ENCODE measurements at regions not wholly inside any gene's neighbourhood (a gene's known extent, or its start where the extent isn't known, plus 50 kb on each side); places are given as distances from the start of the nearest gene placed in this dataset.

DNA sequence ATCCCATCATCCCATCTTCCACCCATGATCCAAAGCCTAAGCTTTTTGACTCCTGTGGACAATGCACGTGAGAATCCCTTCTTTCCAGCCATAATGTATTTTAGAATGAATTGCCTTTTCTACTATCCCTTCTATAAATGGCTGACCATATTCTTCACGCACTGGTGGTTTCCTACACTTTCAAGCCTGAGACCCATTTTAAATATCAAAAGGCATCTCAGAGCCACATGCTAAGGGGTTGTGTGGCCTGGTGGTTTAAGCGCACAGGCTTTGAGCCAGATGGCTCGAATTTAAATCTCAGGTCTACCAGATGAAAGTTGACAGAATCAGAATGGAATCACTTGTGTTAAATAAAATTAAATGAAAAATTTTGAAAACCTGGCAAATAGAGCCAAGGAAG lies 54.5 kb downstream of the C11orf91 start (continued):
- TF ChIP-seq, protein P1, sequence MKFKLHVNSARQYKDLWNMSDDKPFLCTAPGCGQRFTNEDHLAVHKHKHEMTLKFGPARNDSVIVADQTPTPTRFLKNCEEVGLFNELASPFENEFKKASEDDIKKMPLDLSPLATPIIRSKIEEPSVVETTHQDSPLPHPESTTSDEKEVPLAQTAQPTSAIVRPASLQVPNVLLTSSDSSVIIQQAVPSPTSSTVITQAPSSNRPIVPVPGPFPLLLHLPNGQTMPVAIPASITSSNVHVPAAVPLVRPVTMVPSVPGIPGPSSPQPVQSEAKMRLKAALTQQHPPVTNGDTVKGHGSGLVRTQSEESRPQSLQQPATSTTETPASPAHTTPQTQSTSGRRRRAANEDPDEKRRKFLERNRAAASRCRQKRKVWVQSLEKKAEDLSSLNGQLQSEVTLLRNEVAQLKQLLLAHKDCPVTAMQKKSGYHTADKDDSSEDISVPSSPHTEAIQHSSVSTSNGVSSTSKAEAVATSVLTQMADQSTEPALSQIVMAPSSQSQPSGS (CRISPR knock-in tag; IDR thresholded peaks at IDR 0.05), result no peak
- no peak for TF ChIP-seq TBP (optimal IDR thresholded peaks at IDR 0.05; ENCODE audit: low read depth, low read length)
- TF ChIP-seq, protein P2, sequence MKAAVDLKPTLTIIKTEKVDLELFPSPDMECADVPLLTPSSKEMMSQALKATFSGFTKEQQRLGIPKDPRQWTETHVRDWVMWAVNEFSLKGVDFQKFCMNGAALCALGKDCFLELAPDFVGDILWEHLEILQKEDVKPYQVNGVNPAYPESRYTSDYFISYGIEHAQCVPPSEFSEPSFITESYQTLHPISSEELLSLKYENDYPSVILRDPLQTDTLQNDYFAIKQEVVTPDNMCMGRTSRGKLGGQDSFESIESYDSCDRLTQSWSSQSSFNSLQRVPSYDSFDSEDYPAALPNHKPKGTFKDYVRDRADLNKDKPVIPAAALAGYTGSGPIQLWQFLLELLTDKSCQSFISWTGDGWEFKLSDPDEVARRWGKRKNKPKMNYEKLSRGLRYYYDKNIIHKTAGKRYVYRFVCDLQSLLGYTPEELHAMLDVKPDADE (conservative IDR thresholded peaks at IDR 0.05; ENCODE audit: control insufficient read depth, low read depth, low read length), result no peak

DNA sequence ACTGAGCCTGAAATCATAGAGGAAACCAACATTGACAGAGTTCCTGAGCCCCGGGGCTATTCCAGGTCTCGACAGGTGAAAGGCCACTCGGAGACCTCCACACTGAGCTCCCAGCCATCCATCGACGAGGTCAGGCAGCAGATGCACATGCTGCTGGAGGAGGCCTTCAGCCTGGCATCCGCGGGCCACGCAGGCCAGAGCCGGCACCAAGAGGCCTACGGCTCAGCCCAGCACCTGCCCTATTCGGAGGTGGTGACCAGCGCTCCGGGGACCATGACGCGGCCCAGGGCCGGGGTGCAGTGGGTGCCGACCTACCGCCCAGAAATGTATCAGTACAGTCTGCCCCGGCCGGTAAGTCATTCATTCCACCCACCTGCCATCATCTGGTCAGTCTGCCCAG lies 54.9 kb downstream of the C11orf91 start:
- no peak for ATAC-seq
- CTCF ChIA-PET (ENCODE audit: low intra/inter-chr PET ratio), result no interaction called here
- H4K20me1 ChIP-seq (replicated peaks; ENCODE audit: control insufficient read depth, insufficient read depth, low read length), result no peaks in the 10 kb centered on the region
- no peak for FAIRE-seq
- 2% methylated on average over 16 of the region's 20 CpGs for WGBS (ENCODE audit: insufficient coverage, low coverage, missing lambda C conversion rate)
- H3K9ac ChIP-seq (ENCODE audit: insufficient read depth in 1 of 2, low read depth in 2 of 2, low read length in 2 of 2), result no peak overlapping the region
- H3K9me1 ChIP-seq (ENCODE audit: control insufficient read depth, insufficient read depth, low read length), result no peaks in the 10 kb centered on the region
- TF ChIP-seq RHOXF2B (CRISPR knock-in tag; conservative IDR thresholded peaks at IDR 0.05) (no peak), POLR3G (IDR thresholded peaks at IDR 0.05; ENCODE audit: extremely low read depth, insufficient read length, insufficient replicate concordance) (no peak), HMG20B (CRISPR knock-in tag; IDR thresholded peaks at IDR 0.05) (no peak), KDM5B (IDR thresholded peaks at IDR 0.05; ENCODE audit: insufficient replicate concordance, low read depth, low read length) (no peak), MCM3 (IDR thresholded peaks at IDR 0.05) (no peak), U2AF2 (optimal IDR thresholded peaks at IDR 0.05; ENCODE audit: low read depth, low read length) (no peak), POLR2B (IDR thresholded peaks at IDR 0.05; ENCODE audit: low read depth, partially characterized antibody) (no peak)
- TF ChIP-seq, protein P3, sequence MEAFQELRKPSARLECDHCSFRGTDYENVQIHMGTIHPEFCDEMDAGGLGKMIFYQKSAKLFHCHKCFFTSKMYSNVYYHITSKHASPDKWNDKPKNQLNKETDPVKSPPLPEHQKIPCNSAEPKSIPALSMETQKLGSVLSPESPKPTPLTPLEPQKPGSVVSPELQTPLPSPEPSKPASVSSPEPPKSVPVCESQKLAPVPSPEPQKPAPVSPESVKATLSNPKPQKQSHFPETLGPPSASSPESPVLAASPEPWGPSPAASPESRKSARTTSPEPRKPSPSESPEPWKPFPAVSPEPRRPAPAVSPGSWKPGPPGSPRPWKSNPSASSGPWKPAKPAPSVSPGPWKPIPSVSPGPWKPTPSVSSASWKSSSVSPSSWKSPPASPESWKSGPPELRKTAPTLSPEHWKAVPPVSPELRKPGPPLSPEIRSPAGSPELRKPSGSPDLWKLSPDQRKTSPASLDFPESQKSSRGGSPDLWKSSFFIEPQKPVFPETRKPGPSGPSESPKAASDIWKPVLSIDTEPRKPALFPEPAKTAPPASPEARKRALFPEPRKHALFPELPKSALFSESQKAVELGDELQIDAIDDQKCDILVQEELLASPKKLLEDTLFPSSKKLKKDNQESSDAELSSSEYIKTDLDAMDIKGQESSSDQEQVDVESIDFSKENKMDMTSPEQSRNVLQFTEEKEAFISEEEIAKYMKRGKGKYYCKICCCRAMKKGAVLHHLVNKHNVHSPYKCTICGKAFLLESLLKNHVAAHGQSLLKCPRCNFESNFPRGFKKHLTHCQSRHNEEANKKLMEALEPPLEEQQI (IDR thresholded peaks at IDR 0.05), result no peak
- no peaks in the 10 kb centered on the region for H3K79me2 ChIP-seq (ENCODE audit: control insufficient read depth, insufficient read depth, low read length)
- POLR2A ChIA-PET, result no interaction called here
- H3K4me2 ChIP-seq (ENCODE audit: insufficient read depth, low read length), result no peak overlapping the region
- no peak overlapping the region for H3K27ac ChIP-seq (ENCODE audit: extremely low read depth, low read depth, low read length)
- peaks cover 15 to 36% of the 10 kb centered on the region in 2 experiments for H3K27me3 ChIP-seq (ENCODE audit: control insufficient read depth in 2 of 2, insufficient read depth in 2 of 2, low read length in 2 of 2)
- no peaks in the 10 kb centered on the region for H3K36me3 ChIP-seq (ENCODE audit: control insufficient read depth, insufficient read depth, low read length)
- no TSS peak for BruUV-seq (replicated peaks)
- H2AFZ ChIP-seq (ENCODE audit: low read depth, low read length), result no peak overlapping the region
- intact Hi-C loops (cut with micrococcal nuclease), result no loop called here
- no peak overlapping the region for H3K4me3 ChIP-seq
- H3K4me1 ChIP-seq (replicated peaks in 1 of 2; ENCODE audit: control insufficient read depth in 2 of 2, insufficient read depth in 2 of 2, low read length in 2 of 2), result 0 out of 5 replicates have a peak, but pooled peaks cover 0 to 4% of the 10 kb centered on the region in 2 experiments
- in situ Hi-C loops (cut with MboI), result no loop called here
- DNase-seq (ENCODE audit: extremely low read depth in 1 of 4, low spot score in 3 of 4), result no peak
- H3K9me3 ChIP-seq (replicated peaks; ENCODE audit: control insufficient read depth, insufficient read depth, low read depth, low read length), result no peaks in the 10 kb centered on the region

Measured in K562 (cell line).